ENCODE measurements at regions not wholly inside any gene's neighbourhood (a gene's known extent, or its start where the extent isn't known, plus 50 kb on each side); places are given as distances from the start of the nearest gene placed in this dataset.

- no peak for DNase-seq
Measured at GRCh38 chr10:44478040-44478439, 93.1 kb upstream of the CXCL12 start.

- no peak for DNase-seq
Measured at GRCh38 chr10:44478876-44479705, 94.2 kb upstream of the CXCL12 start.

DNA sequence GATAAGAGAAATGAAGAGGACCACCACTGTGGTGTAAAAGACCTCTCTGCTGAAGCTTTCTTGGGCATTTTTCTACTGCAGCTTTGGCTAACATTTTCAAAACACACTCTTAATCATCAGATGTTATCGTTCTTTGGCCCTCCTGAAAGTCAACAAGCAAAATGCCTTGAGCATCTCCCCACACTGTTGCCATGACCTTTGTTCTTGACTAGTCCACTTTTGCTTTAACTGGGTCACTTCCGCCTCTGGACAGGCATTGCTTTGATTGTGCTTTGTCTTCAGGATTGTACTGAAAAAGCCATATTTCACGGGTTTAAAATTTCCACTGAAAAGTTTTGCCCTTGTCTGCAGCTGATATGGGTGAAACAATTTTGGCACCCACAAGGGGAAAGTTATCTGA, 107.8 kb upstream of the CXCL12 start:
- no peak for DNase-seq

- DNase-seq = no peak
Measured at GRCh38 chr10:44498222-44498621, 113.3 kb upstream of the CXCL12 start.

- DNase-seq = no peak
Measured at GRCh38 chr10:44500451-44500850, 115.6 kb upstream of the CXCL12 start.

- DNase-seq = no peak
Measured at GRCh38 chr10:44506386-44506785, 121.5 kb upstream of the CXCL12 start.

DNA sequence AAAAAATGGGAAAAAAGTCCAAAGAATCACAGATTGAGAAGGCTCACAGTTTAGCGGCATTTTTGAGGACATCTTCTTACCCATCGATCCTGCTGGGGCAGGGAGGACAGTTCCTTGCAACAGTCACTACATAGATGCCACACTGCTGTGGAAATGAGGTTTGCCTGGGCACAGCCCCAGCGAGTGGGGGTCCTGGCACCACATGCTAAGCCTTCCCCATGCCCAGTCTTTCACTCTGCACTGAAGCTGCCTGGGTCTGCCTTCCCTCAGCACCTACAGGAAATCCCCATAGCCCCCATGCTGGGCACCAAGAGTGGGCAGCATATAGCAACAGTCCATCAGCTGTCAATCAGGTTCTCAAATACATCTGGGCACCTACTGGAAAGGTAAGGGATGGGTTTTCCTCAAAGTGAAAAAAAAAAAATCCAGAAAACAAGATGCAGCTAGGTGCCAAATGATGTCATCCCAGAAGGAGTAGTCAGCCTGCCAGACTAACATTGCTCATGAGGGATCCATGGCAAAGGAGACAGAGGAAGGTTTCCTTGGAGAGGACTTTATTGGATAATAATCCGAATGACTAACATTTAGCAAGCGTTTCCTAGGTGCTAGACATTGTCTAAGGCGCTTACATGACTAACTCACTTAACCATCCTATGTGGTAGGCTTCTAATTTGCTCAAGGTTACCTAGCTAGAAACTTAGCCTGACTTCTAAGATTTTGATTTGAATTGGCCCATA, 125.7 kb upstream of the CXCL12 start:
- no peak for DNase-seq

GRCh38 chr10:44511166-44511565, 126.3 kb upstream of the CXCL12 start:
- DNase-seq = no peak

DNA sequence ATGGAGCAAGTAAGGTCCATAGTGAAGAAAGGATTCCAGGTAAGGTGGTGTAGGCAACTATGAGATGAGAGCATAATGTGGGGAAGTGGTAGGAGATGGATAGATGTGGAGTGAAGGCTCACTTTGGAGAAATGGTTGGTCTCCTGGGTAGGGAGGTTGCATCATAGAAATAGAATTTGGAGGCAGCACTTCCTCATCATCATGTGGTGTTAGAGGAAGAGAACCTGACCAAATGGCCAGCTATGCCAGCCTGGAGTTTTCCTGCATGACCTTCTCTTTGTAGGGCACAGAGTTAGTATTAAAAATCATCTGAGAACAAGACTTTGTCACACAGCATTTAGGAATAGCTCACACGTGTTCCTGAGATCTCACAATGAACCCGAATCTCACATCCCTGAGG, 126.7 kb upstream of the CXCL12 start:
- DNase-seq = no peak

DNA sequence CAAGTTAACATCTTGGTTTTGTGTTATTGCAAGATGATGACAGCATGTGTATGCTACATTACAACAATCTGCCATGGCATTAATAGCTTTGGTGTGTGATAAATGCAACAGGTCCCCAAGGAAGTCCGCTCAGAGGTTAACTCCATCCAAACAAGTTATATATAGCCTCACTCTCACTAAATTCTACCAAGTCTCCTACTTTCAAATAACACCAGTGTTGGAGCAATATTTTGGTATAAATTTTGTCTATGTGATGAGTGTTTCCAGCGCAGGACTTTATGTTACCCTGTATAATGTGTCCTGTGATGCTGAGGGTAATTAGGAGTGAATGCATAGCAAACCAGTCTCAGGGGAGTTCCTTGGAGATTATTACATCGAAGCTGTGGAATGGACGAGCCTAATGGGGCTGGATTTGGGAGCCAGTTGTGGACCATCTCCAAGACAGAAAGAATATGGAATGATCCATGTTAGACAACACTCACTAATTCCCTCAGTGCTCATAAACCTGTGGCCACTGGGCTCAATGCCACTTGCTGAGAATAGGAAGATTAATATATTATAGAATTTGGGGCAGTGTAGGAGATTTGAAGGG, 127.6 kb upstream of the CXCL12 start:
- DNase-seq = no peak

DNA sequence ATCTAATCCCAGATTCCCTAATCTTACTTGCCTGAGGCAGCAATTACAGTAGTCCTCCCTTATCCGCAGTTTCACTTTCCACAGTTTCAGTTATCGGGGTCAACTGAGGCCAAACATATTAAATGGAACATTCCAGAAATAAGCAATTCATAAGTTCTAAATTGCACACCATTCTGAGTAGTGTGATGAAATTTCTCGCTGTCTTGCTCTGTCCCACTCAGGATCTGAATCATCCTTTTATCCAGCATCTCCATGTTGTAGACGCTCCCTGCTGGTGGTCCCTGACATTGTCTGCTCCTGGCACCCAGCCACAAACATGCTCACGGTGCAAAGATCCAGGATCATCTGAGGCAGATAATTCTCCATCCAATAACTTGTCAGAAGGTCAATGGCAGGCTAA, 128.7 kb upstream of the CXCL12 start:
- DNase-seq = no peak

DNA sequence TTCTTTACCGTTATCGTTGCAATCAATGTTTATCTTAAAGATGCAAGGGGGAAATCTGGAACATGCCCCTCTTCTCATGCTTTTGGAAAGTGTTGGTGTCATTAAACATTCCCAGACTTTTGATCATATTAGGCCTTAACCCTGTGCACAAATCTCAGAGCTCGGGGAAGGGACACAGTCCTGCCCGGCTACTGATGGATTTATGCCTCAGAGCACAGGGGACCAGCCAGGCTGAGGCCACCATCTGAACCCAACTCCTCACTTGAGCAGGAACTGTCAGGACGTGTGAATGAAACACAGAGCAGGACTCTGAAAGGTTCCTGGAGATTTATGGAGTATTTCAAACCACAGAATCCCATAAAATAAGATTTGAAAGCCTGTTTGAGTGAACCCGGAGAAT, 132.0 kb upstream of the CXCL12 start:
- DNase-seq = no peak

- no peak for DNase-seq
Measured at GRCh38 chr10:44517635-44518034, 132.7 kb upstream of the CXCL12 start.

- DNase-seq = no peak
Measured at GRCh38 chr10:44519361-44519760, 134.5 kb upstream of the CXCL12 start.

DNA sequence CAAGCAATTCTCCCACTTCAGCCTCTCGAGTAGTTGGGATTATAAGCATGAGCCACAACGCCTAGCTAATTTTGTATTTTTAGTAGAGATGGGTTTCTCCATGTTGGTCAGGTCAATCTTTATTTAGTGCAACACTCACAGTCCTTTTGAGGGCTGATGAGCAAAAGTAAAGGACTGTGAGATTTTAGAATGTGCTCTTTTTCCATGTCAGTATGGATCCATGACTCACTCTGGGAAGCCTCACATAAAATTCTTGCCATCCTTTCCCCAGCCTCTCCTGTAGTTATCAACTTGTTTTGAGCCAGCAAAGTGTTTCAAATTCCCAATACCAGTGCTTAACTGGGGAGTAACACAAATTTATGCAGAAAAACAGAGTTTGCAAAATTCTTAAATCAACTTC, 135.8 kb upstream of the CXCL12 start:
- no peak for DNase-seq

DNA sequence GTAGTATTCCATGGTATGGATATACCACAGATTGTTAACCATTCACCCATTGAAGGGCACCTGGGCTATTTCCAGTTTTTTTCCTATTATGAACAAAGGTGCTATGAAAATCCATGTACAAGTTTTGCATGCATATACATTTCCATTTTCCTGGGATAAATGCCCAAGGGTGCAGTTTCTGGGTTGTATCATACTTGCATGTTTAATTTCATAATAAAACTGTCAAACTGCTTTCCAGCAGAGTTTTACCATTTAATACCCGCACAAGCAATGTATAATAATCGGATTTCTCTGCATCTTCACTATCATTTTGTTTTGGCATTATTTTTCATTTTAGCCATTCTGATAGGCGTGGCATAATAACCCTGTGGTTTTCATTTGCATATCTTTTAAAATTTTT, 154.3 kb upstream of the CXCL12 start:
- DNase-seq = no peak

DNA sequence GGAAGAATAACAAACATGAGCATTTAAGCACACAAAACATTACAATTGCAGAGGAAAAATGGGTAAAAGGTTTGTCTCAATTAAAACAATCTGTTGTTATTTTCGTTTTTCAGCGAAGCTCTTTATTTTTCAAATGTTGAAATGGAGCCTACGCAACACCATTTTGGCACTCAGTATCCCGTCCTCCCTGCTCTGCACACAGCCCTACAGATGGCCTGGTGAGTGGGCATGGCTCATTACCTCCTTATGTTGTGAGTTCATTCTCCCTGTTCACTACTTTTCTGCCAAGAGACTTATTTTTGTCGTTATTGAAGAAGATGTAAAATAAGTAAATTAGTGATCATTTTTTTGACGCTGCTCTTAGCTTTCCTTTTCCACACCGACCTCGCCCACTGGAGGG, 167.8 kb upstream of the CXCL12 start:
- no peak for DNase-seq

DNA sequence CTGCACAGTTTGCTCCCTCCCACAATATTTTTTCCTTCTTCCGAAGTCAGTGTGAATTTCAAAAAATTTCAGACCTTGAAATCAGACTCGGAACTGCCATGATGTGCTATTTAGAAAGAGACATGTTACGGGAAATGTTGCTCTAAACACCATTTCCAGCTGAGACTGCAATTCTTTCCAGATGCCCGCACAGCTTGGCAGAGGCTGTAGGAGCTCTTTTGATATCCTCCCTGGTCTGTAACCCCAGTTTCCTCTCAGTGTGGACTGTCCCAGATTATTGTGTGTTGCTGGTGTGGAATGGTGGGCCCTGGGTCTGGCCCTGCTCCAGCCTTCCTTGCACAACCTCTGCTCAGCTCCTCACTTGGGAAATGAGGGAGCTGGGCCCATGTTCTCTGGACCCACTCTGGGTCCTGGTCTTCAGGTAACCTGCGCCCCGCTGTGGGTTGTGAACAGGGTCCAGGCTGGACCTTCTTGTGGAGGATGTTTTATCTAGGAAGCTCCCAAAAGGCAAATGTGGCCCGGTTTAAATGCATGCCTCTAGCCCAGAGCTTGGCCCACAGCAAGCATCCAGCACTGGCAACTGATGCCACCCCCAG, 172.8 kb upstream of the CXCL12 start:
- DNase-seq = no peak

- DNase-seq = no peak
Measured at GRCh38 chr10:44558521-44558920, 173.6 kb upstream of the CXCL12 start.

- DNase-seq = no peak
Measured at GRCh38 chr10:44564361-44564760, 179.5 kb upstream of the CXCL12 start.

- no peak for DNase-seq
Measured at GRCh38 chr10:44564790-44565189, 179.9 kb upstream of the CXCL12 start.

DNA sequence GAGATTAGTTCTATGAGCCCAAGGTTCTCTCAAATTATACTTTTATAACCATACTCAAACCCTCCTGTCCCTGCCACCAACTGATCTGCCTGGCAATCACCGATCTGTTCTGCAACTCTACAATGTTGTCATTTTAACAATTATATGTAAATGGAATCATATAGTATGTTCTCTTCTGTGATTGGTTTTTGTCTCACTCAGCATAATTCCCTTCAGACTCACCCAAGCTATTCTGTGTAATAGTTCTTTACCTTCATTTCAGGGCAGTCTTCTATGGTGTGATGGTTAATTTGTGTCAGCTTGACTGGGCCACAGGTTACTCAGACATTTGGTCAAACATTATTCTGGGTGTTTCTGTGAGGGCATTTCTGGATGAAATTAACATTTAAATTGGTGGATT, 181.9 kb upstream of the CXCL12 start:
- DNase-seq = no peak

DNA sequence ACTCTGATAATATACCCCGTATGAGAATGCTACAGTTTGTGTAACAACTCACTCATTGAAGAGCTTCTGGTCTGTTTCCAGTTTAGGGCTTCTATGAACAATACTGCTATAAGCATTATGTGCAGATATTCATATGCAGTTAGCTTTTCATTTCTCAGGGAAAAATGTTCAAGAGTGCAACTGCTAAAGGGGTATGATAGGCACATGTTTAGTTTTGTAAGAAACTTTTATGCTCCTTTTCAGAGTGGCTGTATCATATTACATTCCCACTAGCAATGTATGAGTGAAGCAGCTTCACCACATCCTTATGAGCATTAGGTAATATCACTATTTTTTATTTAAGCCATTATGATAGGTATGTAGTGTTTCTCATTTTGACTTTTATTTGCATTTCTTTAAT, 182.6 kb upstream of the CXCL12 start:
- DNase-seq = no peak
